ENCODE measurements at regions not wholly inside any gene's neighbourhood (a gene's known extent, or its start where the extent isn't known, plus 50 kb on each side); places are given as distances from the start of the nearest gene placed in this dataset.
"Not testable (repeated sequence)": the region's sequence is repeated elsewhere in the genome, so short reads cannot be mapped to it uniquely, and the experiment has no call there.

DNA sequence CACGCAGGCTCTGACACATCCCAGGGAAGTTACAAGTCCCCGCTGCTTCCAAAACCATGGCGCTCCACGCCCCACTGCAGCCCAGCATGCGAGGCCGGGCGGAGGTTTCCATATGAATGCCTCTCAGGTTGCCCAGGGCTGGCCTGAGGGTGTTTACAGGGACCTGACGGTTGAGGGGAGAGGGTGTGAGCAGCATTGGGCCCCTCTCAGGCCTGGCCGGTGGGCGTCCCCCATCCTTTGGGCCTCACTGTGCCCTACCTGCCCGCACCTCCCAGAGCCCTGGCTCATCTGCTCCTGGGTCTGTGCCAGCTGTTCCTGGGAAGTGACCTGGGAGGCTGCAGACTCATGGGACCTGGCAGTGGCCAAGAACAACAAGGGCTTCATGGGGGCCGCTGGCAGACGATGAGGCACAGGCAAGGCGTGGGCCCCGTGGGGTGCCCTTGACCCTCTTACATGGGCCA lies 173.5 kb downstream of the C16orf95 start:
- no peak for DNase-seq

DNA sequence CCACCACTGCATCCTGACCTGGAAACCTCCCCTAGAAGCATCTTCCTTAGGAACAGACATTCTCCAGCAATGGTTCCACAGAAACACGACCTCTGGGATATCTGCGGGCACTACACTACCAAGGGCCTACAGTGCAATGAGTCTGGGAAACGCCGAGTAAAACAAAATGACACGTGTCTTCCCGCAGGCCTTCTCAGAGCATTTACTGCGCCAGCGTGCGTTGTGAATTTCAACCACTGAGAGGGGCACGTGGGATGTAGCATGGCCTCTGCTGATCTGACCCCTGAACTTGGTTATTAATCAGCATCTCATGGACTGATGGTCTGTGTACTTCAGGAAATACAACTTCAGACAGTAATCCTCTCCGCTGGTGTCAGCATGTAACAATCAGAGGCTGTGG lies 173.0 kb downstream of the C16orf95 start:
- DNase-seq = no peak

DNA sequence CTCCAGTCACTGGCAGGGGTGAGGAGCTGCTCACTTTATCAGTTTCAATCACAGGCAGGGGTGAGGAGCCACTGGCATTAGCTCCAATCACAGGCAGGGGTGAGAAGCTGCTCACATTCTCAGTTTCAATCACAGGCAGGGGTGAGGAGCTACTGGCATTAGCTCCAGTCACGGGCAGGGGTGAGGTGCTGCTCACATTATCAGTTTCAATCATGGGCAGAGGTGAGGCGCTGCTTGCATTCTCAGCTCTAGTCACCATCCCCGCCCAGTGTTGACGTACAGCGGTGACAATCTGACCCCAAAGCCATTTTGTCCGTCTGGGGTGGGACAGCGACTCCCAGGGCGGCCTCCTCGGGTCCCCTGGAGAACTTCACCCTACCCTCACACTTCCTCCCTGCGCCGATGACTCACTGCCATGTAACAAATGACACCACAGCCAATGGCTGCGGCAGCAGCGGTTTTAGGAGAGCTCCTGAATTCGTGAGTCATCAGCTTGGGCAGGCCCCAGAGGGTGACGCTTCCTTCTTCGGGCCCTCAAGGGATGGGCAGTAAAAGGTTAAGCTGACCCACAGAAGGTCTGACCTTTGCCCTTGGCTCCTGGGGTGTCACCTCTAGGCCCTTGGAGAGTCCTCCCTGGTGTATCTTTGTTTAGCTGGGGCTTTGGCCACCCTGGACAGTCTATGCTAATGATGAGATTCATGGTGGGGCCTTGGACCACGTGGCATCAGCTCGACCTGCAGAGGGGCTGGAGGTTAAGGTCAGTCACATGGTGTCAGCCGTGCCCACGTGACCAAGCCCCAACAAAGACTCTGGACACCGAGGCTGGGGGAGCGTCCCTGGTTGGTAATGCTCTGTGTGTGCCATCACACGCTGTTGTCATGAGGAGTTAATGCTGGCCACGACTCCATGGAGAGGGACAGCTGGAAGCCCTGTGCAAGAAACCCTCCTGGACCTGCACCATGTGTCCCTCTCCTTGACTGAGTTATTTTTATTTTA lies 171.7 kb downstream of the C16orf95 start:
- no peak for DNase-seq

DNA sequence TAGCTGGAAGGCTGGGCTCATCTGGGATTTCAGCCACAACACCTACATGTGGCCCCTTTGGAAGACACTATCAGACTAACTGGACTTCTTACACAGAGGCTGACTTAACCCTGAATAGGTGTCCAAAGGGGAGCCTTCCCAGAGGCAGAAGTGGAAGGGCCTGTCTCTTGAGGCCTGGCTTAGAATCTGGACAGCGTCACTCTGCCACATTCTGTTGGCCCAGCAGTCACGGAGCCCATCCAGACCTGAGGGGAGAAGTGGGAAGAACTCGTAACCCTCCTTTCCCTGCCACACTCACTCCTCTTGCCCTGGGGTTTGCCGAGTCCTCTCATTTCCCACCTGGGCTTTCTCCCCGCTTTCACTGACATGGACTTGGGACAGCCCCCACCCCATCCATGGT lies 170.5 kb downstream of the C16orf95 start:
- no peak for DNase-seq

DNA sequence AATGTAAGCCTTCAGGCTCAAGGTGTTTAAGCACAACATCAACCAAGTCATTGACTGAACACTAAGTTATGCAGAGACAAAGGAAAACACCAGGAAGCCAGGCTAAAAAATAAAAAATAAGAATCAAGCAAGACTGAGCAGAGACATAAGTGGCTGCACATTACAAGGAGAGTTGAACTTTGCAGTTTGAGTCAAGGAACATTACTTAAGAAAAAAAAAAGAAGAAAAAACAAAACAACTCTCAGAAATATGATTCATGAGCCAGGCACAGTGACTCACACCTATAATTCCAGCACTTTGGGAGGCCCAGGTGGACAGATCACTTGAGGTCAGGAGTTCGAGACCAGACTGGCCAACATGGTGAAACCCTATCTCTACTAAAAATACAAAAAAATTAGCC lies 168.1 kb downstream of the C16orf95 start:
- DNase-seq = no peak

DNA sequence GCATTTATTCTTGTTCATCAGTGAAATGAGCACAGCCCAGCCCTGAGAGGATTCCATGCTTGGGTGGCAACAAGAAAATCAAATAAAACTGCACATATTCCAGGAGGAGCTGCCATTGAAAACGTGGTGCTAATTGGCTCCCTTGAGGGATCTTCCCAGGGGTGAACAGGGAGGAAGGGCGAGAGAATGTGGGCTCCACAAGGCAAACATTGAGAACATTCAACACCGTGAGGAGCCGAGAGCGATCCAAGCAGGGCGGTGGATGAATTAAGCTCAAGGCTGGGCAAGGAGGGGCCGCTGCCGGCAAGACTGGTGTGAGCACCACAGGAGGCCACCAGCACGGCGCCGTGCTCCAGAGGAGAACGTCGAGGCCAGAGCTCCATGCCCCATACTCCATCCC lies 166.9 kb downstream of the C16orf95 start:
- no peak for DNase-seq

DNA sequence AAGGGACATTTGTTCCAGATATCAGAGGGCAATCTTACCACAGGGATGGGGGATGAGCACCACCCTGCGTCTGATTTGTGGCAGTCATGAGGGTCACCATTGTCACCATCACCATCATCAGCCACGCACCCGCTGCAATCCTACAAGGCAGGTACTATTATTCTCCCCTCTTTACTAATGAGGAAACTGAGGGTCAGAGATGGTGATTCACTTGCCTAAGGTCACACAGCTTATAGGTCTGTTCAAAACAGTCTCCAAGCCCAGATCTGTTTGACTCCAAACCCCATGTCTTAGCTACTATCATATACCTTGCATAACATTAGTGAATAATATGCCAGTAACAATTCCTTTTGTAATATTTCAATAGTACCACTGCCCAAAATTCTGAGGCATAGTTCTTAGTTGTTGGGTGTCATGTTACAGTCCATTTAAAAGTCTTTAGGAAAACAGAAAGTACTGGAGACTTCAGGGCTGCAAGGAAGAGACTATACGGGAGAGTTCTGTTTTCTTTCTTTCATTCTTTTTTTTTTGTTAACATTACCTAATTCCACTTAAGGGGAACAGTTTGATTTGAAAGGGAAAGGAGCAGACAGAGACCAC lies 166.4 kb downstream of the C16orf95 start:
- no peak for DNase-seq

DNA sequence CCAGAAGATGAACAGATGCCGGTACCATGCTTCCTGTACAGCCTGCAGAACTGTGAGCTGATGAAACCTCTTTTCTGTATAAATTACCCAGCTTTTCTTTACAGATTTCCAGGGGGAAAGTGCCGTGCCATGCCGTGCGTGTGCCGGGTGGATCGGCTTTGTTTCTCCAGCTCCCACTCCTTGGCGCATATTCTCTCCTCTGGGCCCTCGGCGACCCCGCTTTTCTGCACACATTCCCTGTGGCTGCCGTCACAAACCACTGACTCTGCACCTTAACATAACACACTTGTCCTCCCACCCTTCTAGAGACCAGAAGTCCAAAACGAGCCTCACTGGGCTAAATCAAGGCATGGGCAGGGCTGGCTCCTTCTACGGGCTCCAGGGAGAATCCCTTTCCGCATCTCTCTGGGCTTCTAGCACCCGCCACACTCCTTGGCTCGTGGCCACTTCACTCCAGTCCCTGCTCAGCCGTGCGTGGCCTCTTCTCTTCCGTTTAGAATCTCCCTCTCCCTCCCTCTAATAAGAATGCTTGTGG lies 164.9 kb downstream of the C16orf95 start:
- DNase-seq = no peak

DNA sequence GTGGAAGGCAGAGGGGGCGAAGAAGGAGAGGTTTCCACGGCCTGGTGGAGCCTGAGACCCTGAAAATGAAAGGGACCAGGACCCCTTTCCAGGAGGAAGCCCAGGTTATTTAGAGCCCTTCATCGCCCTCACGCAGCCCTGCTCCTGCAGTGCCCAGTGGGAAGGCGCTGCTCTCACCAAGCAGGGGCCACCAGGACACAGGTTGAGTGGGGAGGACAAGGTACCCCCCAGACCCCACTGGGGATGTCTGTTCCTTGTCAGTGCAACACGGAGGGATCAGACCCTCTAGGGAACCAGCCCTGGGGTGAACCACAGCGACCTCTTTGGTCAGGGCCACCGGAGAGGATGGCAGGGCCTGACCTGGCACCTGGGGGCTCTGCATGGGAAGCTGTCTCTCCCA lies 163.9 kb downstream of the C16orf95 start:
- DNase-seq = no peak

DNA sequence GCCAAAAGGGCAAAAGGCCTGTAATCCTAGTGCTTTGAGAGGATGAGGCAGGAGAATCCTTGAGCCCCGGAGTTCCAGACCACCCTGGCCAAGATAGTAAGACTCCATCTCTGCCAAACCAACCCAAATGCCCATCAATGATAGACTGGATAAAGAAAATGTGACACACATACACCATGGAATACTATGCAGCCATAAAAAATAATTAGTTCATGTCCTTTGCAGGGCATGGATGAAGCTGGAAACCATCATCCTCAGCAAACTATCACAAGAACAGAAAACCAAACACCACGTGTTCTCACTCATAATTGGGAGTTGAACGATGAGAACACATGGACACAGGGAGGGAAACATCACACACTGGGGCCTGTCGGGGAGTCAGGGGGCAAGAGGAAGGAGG lies 161.9 kb downstream of the C16orf95 start:
- not testable (repeated sequence) for DNase-seq

DNA sequence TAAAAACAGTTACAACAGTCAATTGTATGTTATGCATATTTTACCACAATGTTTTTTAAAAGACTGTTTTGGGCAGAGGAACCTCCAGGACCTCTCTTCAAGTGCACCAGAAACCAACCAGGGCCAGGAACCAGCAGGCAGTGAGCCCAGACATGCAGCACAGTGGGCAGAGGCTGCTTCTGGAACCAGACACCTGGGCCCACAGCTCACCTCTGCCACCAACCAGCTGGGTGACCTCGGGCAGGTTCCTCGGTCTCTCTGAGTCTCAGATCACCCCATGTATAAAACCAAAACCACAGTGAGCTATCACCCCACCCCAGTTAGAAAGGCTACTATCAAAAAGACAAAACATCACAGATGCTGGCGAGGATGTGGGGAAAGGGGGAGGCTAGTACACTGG lies 161.0 kb downstream of the C16orf95 start:
- no peak for DNase-seq

DNA sequence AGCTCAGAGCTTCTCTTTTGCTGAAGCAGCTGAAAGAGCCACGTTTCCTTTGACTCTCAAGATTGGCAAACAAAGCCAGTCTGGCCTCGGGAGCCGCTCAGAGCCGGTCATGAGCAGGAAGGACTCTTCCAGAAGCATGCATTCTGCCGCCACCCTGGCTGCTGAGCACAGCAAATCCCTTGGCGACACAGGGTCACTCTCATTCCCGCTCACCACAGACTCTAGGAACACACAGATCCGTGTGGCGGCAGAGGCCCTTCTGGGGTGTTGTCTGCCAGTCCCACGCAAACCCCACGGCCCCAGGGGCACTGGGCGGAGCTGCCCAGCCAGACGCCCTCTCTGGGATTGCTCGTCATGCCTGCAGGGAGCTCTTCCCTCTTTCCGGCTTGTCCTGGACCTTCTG lies 157.0 kb downstream of the C16orf95 start:
- no peak for DNase-seq

DNA sequence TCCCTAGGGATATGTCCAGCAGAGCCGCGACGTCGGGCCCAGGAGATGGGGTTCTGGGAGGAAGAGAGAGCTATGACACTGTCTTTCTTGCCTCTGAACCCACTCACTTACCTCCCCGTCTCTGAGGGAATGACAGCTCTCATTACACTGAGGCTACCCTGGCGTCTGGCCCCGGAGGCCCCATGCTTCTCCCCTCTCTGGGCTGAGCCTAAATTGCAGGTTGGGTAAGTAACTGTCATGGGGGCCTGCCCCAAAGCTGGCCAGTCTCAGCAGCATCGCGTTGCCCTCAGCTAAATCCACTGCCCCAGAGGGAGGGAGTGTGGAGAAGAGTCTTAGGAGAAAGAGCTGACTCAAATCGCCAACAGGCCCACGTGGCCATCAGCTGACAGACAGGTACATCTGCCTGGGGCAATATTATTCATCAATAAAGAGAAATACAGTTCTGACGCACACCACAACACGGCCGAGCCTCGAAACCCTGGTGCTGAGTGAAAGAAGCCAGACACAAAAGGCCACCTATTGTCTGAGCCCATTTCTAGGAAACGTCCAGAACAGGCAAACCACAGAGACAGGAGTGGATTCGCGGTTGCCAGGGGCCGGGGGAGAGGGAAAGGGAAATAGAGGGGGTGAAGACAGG lies 156.4 kb downstream of the C16orf95 start:
- no peak for DNase-seq

DNA sequence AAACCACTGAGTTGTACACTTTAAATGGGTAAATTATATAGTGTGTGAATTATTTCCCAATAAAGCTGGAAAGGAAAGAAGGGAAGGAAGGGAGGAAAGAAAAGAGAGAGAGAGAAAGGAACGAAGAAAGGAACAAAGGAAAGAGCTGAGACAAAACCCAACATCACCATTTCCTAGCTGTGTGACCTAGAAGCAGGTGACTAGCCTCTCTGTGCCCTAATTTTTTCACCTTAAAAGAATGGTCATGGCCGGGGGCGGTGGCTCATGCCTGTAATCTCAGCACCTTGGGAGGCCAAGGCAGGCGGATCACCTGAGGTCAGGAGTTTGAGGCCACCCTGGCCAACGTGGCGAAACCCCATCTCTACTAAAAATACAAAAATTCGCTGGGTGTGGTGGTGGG lies 155.8 kb downstream of the C16orf95 start:
- DNase-seq = not testable (repeated sequence)

DNA sequence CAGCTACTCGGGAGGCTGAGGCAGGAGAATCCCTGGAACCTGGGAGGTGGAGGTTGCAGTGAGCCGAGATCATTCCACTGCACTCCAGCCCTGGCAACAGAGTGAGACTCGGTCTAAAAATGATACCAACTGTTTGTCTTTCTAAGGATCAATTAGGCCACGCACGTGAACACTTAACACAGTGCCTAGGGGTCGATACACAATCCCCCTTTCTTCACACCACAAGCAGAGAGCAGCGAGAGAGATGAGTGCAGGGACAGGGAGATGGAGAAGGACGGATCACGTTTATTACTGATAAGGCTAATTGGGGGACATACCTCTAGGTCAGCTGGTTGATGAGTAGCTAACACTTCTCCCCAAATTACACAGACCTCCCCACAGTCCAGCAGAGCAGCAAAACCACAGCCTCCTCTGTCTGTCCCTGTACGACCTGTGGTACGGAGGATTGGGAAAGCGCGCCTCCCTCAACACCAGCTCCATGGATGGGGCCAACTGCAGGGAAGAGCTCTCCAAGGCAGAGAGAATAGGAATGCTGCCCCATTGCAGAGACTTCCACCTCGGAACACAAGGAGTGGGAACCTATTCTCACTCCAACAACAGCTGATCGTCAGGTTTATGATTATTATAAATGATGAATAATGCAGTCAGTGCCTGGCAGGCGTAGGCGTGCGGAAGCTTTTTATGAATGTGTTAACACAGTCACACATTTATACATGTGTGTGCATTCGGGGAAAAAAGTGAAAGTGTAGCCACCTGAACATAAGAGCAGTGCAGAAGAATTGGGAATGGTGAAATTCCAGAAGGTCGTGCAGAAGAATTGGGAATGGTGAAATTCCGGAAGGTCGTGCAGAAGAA lies 155.1 kb downstream of the C16orf95 start:
- DNase-seq = no peak

DNA sequence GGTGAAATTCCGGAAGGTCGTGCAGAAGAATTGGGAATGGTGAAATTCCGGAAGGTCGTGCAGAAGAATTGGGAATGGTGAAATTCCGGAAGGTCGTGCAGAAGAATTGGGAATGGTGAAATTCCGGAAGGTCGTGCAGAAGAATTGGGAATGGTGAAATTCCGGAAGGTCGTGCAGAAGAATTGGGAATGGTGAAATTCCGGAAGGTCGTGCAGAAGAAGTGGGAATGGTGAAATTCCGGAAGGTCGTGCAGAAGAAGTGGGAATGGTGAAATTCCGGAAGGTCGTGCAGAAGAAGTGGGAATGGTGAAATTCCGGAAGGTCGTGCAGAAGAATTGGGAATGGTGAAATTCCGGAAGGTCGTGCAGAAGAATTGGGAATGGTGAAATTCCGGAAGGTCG lies 154.4 kb downstream of the C16orf95 start:
- not testable (repeated sequence) for DNase-seq

DNA sequence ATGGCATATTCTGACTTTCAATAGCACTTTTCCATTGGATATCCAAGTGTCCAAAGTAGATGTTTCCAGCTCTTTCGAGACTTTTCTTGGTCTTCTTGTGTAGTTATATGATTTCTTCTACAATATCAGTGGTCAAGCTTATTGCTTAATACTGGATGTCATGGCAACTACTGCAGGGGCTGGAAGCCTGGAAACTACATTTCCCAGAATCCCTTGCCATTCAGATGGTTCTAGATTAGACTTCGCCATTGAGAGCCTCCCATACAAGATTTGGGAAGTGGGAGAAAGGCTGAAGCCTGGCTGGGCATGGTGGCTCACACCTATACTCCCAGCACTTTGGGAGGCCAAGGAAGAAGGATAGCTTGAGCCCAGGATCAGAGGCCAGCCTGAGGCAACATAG lies 153.6 kb downstream of the C16orf95 start:
- DNase-seq = no peak

DNA sequence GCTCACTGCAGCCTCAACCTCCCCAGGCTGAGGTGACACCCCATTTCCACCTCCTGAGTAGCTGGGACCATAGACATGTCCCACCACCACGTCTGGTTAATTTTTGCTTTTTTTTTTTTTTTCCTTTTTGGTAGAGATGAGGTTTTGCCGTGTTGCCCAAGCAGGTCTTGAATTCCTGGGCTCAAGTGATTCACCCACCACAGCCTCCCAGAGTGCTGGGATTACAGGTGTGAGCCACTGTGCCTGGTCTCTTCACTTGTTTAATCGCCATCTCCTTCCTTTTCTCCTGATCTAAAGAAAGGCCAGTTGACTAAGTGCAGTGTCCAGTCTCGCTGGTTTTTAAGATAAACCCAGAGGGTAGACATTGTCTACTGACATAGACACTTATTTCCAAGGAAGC lies 152.0 kb downstream of the C16orf95 start:
- no peak for DNase-seq

DNA sequence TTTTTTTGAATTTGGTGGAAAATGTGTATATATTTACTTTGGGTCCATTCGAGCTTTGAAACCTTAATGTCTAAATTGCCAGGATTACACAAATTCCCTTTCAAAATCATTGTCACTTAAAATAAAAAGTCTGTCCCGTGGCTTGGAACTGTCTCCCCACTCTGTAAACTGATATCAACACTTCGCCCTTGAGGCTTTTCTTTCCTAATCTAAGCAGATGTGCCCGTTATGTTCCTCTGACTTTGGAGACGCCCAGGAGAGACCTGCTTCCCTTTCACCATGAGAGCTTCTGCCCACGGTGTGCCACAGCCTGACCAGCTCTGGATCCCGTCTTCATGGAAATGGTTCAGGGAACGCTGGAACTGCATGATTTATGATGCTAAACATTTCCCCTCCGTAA lies 151.3 kb downstream of the C16orf95 start:
- no peak for DNase-seq

DNA sequence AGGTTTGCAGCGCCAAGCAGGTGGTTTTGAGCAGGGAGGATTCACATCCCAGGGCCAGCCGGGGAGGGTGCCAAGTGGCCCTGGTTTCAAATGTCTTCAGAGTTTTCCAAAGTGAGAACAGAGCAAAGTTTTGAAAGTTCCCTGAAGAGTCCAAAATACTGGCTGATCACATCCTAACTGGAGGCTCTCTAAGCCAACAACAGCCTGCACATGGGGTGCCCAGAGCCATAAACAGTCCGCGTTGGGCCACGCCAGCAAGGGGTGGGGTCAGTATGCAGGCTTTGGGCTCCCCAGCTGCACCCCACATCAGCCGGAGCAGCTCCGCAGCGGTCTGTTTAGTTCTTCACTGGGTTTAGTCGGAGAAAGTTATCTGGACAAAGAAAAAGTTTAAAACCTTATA lies 150.9 kb downstream of the C16orf95 start:
- no peak for DNase-seq

DNA sequence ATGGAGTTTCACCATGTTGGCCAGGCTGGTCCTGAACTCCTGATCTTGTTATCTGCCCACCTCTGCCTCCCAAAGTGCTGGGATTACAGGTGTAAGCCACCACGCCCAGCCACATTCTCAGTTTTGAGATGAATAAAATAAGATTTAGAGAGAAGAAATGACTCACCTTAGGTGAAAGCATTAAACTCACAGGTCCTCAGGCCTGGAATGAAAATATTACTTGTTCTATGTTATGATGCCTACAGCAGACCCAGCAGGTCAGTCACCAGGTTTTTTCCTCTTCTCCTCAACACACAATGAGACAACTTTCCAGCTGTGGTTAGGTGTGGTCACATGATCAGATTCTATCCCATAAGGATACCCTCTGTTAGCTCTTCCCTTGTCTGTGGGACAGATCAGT lies 150.3 kb downstream of the C16orf95 start:
- DNase-seq = no peak

DNA sequence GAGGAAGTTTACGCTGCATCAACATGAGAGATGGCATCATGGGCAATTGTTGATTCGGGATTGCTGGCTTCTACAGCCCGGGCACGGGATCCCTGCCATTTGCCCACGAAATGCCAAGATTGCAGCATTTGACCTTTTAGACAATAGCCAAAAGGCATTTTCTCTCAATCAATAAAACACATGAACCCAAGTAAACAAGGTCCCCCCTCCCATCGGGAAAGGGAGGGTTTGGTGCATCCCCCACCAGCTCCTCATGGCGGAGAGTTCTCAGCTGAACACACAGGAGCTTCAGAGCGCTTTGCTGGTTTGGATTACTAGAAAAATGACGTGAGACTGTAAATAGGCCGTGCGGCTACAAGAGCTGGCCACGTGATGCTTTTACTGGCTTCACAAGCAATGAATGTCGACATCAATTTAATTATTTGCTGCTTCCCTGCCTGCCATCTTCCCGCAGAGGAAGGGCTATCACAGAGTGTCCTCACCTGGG lies 147.6 kb downstream of the C16orf95 start:
- DNase-seq = peak; percentile 39
